Ishikawa (cell line): ENCODE measurements at regions not wholly inside any gene's neighbourhood (a gene's known extent, or its start where the extent isn't known, plus 50 kb on each side); places are given as distances from the start of the nearest gene placed in this dataset.

Experiments used
- CEBPB ChIP-seq: IDR thresholded peaks from 2 replicates; pipeline ENCODE4 v1.6.1; 2012
- CREB1 ChIP-seq: IDR thresholded peaks from 2 replicates; pipeline ENCODE4 v1.6.1; 2012; ENCODE audit warnings: low read depth
- EP300 ChIP-seq: IDR thresholded peaks from 2 replicates; pipeline ENCODE4 v1.6.1; 2012; ENCODE audit warnings: borderline replicate concordance
- FOXM1 ChIP-seq: IDR thresholded peaks from 2 replicates; pipeline ENCODE4 v1.6.1; 2012; ENCODE audit warnings: low read depth, borderline replicate concordance
- MAX ChIP-seq: IDR thresholded peaks from 2 replicates; pipeline ENCODE4 v1.6.1; 2012
- NFIC ChIP-seq: IDR thresholded peaks from 2 replicates; pipeline ENCODE4 v1.6.1; 2012
- RAD21 ChIP-seq: IDR thresholded peaks from 2 replicates; pipeline ENCODE4 v1.6.1; 2012; ENCODE audit warnings: low read depth
- REST ChIP-seq: IDR thresholded peaks from 2 replicates; pipeline ENCODE4 v1.6.1; 2012; ENCODE audit warnings: low read depth, mild to moderate bottlenecking
- TAF1 ChIP-seq: IDR thresholded peaks from 2 replicates; pipeline ENCODE4 v1.6.1; 2012; ENCODE audit warnings: low read depth, mild to moderate bottlenecking
- TCF12 ChIP-seq: IDR thresholded peaks from 2 replicates; pipeline ENCODE4 v1.6.1; 2012; ENCODE audit warnings: low read depth
- TEAD4 ChIP-seq: IDR thresholded peaks from 2 replicates; pipeline ENCODE4 v1.6.1; 2012
- USF1 ChIP-seq: IDR thresholded peaks from 2 replicates; pipeline ENCODE4 v1.6.1; 2012
- YY1 ChIP-seq: IDR thresholded peaks from 2 replicates; pipeline ENCODE4 v1.6.1; 2012; ENCODE audit warnings: low read depth

GRCh38 chr6:134415656-134416055 is 97.7 kb upstream of the SGK1 start:
- TF ChIP-seq FOXM1 (no peak), RAD21 (no peak), MAX (no peak), EP300 (no peak), TCF12 (no peak), CREB1 (no peak), TEAD4 (no peak), TAF1 (no peak), YY1 (no peak), USF1 (no peak), CEBPB (no peak), NFIC (no peak), REST (no peak)
